ENCODE measurements at regions not wholly inside any gene's neighbourhood (a gene's known extent, or its start where the extent isn't known, plus 50 kb on each side); places are given as distances from the start of the nearest gene placed in this dataset.

DNA sequence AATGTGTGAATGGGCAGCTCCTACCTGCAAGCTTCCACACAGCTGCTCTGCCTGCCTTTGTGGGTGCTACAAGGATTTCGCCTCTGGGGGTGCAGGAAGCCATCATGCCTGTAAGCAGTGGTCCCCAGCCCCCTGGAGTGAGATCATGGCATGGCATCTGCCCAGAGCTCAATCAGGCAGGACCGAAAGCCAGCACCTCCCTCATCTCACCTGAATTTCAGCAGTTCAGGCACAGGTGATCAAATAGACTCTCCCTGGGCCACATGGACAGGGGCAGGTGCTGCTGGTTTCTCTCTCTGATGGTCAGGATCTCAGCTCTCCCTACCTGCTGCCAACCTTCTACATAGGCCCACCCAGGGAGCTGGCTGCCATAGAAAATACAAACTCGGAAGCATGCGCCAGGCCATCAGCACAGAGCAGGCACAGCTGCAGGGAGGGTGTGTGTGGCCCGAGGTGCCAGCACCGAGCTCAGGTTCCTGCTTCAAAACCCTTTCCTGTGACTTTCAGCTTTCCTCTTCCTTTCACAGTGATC lies 133.2 kb upstream of the ID2 start:
- Histone ChIP-seq H3K4me3 (IDR thresholded peaks at IDR 0.05; ENCODE audit: insufficient read depth, low read depth, low read length) (no peak overlapping the region), H3K27ac (no peak overlapping the region), H3K27me3 (ENCODE audit: insufficient read depth, low read depth) (no peaks in the 10 kb centered on the region), H3K79me2 (ENCODE audit: insufficient read depth, low read depth) (no peaks in the 10 kb centered on the region), H4K20me1 (ENCODE audit: insufficient read depth) (no peaks in the 10 kb centered on the region), H3K4me1 (ENCODE audit: low read depth, poor library complexity, severe bottlenecking) (peaks cover 19% of the 10 kb centered on the region), H3K4me2 (no peak overlapping the region), H3K9ac (no peak overlapping the region), H3K36me3 (ENCODE audit: insufficient read depth) (no peaks in the 10 kb centered on the region), H2AFZ (ENCODE audit: low read depth) (no peak overlapping the region)
- TF ChIP-seq, protein P1, sequence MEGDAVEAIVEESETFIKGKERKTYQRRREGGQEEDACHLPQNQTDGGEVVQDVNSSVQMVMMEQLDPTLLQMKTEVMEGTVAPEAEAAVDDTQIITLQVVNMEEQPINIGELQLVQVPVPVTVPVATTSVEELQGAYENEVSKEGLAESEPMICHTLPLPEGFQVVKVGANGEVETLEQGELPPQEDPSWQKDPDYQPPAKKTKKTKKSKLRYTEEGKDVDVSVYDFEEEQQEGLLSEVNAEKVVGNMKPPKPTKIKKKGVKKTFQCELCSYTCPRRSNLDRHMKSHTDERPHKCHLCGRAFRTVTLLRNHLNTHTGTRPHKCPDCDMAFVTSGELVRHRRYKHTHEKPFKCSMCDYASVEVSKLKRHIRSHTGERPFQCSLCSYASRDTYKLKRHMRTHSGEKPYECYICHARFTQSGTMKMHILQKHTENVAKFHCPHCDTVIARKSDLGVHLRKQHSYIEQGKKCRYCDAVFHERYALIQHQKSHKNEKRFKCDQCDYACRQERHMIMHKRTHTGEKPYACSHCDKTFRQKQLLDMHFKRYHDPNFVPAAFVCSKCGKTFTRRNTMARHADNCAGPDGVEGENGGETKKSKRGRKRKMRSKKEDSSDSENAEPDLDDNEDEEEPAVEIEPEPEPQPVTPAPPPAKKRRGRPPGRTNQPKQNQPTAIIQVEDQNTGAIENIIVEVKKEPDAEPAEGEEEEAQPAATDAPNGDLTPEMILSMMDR (conservative IDR thresholded peaks at IDR 0.05; ENCODE audit: low read depth, low read length), result 0 out of 2 replicates have a peak, but pooled peaks have one; percentile 17

DNA sequence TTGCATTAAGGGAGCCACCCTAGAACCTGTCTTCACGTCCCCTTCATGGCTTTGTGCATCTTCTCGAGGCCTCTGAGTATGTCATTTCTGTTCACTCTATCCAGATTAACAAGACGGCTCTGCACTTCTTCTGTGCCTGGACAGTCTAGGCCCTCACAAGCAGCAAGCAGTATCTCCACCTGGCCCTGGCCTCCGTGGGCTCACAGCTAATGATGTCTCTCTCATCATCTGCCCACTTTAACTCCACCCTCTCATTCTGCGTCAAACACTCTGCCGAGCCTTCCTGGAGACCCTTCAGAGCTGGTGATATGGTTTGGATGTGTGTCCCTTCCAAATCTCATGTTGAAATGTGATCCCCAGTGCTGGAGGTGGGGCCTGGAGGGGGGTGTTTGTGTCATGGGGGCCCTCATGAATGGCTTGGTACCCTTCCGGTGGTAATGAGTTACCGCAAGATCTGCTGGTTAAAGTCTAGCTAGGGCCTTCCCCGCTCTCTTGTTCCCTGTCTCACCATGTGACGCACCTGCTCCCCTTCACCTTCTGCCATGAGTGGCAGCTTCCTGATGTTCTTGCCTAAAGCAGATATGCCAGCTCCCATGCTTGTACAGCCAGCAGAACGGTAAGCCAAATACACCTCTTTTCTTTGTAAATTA lies 132.5 kb upstream of the ID2 start:
- no peaks in the 10 kb centered on the region for H3K36me3 ChIP-seq (ENCODE audit: insufficient read depth)
- no peak overlapping the region for H3K4me3 ChIP-seq (IDR thresholded peaks at IDR 0.05; ENCODE audit: insufficient read depth, low read depth, low read length)
- TF ChIP-seq, protein P1 (conservative IDR thresholded peaks at IDR 0.05; ENCODE audit: low read depth, low read length), result no peak
- no peak overlapping the region for H3K27ac ChIP-seq
- H3K9ac ChIP-seq, result no peak overlapping the region
- no peak overlapping the region for H2AFZ ChIP-seq (ENCODE audit: low read depth)
- peaks cover 12% of the 10 kb centered on the region for H3K4me1 ChIP-seq (ENCODE audit: low read depth, poor library complexity, severe bottlenecking)
- no peaks in the 10 kb centered on the region for H3K79me2 ChIP-seq (ENCODE audit: insufficient read depth, low read depth)
- no peak overlapping the region for H3K4me2 ChIP-seq
- H4K20me1 ChIP-seq (ENCODE audit: insufficient read depth), result no peaks in the 10 kb centered on the region
- H3K27me3 ChIP-seq (ENCODE audit: insufficient read depth, low read depth), result no peaks in the 10 kb centered on the region

DNA sequence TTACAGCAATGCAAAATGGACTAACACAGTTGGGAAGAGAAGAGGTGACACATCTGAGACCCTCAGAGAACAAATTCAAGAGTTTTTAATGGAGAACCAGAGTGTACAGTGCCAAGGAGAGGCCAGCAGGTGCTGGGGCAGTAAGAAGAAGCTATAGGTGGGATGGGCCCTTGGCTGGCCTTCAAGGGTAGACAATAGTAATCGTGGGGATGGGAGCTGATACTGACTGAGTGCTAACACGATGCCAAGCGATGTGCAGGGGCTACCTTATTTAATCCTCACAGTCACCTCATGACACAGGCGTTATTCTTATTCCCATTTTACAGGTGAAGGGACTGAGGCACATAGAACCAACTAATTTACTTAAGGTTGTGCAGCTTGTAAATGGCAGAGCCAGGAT lies 131.9 kb upstream of the ID2 start:
- TF ChIP-seq, protein P1 (conservative IDR thresholded peaks at IDR 0.05; ENCODE audit: low read depth, low read length), result no peak
- Histone ChIP-seq H4K20me1 (ENCODE audit: insufficient read depth) (no peaks in the 10 kb centered on the region), H3K36me3 (ENCODE audit: insufficient read depth) (no peaks in the 10 kb centered on the region), H3K4me3 (IDR thresholded peaks at IDR 0.05; ENCODE audit: insufficient read depth, low read depth, low read length) (no peak overlapping the region), H3K27me3 (ENCODE audit: insufficient read depth, low read depth) (no peaks in the 10 kb centered on the region), H3K27ac (no peak overlapping the region), H2AFZ (ENCODE audit: low read depth) (no peak overlapping the region), H3K4me2 (no peak overlapping the region), H3K4me1 (ENCODE audit: low read depth, poor library complexity, severe bottlenecking) (peaks cover 6% of the 10 kb centered on the region), H3K79me2 (ENCODE audit: insufficient read depth, low read depth) (no peaks in the 10 kb centered on the region), H3K9ac (no peak overlapping the region)

- TF ChIP-seq, protein P1 (conservative IDR thresholded peaks at IDR 0.05; ENCODE audit: low read depth, low read length), result no peak
- H3K79me2 ChIP-seq (ENCODE audit: insufficient read depth, low read depth), result no peaks in the 10 kb centered on the region
- H3K4me3 ChIP-seq (IDR thresholded peaks at IDR 0.05; ENCODE audit: insufficient read depth, low read depth, low read length), result no peak overlapping the region
- H3K27me3 ChIP-seq (ENCODE audit: insufficient read depth, low read depth), result no peaks in the 10 kb centered on the region
- H3K9ac ChIP-seq, result no peak overlapping the region
- H2AFZ ChIP-seq (ENCODE audit: low read depth), result no peak overlapping the region
- peaks cover under 1% of the 10 kb centered on the region for H3K4me1 ChIP-seq (ENCODE audit: low read depth, poor library complexity, severe bottlenecking)
- no peaks in the 10 kb centered on the region for H4K20me1 ChIP-seq (ENCODE audit: insufficient read depth)
- H3K36me3 ChIP-seq (ENCODE audit: insufficient read depth), result no peaks in the 10 kb centered on the region
- H3K27ac ChIP-seq, result no peak overlapping the region
- no peak overlapping the region for H3K4me2 ChIP-seq
These were observed 131.4 kb upstream of the ID2 start for GRCh38 chr2:8550481-8550880.

Measured in KMS-11 (cell line).